ENCODE measurements at regions not wholly inside any gene's neighbourhood (a gene's known extent, or its start where the extent isn't known, plus 50 kb on each side); places are given as distances from the start of the nearest gene placed in this dataset.
"Not testable (repeated sequence)": the region's sequence is repeated elsewhere in the genome, so short reads cannot be mapped to it uniquely, and the experiment has no call there.

DNA sequence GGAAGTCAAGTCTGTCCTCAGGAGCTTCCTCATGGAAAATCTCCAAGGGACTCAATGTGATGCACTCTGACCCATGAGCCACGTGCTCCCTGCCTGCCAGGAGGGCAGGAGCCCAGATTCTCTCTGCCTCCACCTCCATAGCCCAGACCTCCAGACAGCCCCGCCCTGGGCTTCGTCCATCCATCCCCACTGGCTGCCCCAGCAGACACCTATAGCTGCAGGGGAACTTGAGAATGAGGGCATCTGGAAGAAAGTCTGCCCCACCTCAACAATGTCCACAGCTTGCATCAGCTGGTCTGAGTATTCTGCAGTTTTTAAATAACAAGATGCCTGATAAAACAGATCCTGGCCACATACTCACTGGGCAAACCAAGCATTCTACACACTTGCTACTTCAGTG, 418.8 kb upstream of the SMIM21 start:
- no peak for TF ChIP-seq CTCF (conservative IDR thresholded peaks at IDR 0.05; ENCODE audit: low read depth, low read length)
- DNase-seq (ENCODE audit: low read depth), result no peak
- H3K4me3 ChIP-seq (ENCODE audit: low read length), result no peak overlapping the region

GRCh38 chr18:75845413-75845812, 417.9 kb upstream of the SMIM21 start:
- TF ChIP-seq CTCF (conservative IDR thresholded peaks at IDR 0.05; ENCODE audit: low read depth, low read length), result no peak
- DNase-seq (ENCODE audit: low read depth), result no peak

DNA sequence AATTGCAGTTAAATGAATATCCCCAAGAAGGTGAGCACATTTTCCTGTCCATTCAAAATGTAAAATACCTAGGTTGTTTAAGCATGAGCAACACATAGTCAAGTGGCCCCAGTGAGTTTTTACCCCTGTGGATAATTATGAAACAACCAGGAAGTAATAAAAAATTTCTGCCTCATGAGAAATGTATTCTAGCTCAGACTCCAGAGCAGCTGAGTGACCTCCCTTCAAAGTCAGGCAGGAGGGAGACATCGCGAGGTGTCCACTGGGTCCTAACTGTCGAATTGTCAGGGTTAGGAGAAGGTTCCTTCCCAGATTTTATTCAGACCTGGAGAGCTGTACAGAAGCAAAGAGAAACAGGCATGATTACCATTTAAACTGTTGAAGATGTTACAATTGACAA, 416.6 kb upstream of the SMIM21 start:
- DNase-seq (ENCODE audit: low read depth), result no peak
- TF ChIP-seq CTCF (conservative IDR thresholded peaks at IDR 0.05; ENCODE audit: low read depth, low read length), result no peak
- no peak overlapping the region for H3K4me3 ChIP-seq (ENCODE audit: low read length)

More at GRCh38 chr18:75845413-75845812, 417.9 kb upstream of the SMIM21 start:
- H3K4me3 ChIP-seq (ENCODE audit: low read length), result no peak overlapping the region

- no peak overlapping the region for H3K4me3 ChIP-seq (ENCODE audit: low read length)
- no peak for DNase-seq (ENCODE audit: low read depth)
- no peak for TF ChIP-seq CTCF (conservative IDR thresholded peaks at IDR 0.05; ENCODE audit: low read depth, low read length)
These were observed 412.6 kb upstream of the SMIM21 start for GRCh38 chr18:75840131-75840530.

DNA sequence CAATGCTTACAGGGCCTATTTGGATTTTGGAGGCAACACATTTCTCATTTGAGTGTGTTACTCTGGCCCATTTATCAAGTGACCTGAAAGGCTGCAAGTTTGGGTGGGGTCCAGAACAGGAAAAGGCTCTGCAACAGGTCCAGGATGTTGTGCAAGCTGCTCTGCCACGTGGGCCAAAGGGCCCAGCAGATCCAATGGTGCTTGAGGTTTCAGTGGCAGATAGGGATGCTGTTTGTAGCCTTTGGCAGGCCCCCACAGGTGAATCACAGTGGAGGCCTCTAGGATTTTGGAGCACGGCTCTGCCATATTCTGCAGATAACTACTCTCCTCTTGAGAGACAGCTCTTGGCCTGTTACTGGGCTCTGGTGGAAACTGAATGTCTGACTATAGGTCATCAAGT, 412.2 kb upstream of the SMIM21 start:
- not testable (repeated sequence) for DNase-seq (ENCODE audit: low read depth); H3K4me3 ChIP-seq (ENCODE audit: low read length)

- H3K4me3 ChIP-seq (ENCODE audit: low read length), result no peak overlapping the region
- TF ChIP-seq CTCF (conservative IDR thresholded peaks at IDR 0.05; ENCODE audit: low read depth, low read length), result no peak
- no peak for DNase-seq (ENCODE audit: low read depth)
These were observed 411.5 kb upstream of the SMIM21 start for GRCh38 chr18:75839041-75839440.

- H3K4me3 ChIP-seq (ENCODE audit: low read length), result no peak overlapping the region
- no peak for DNase-seq (ENCODE audit: low read depth)
- TF ChIP-seq CTCF (conservative IDR thresholded peaks at IDR 0.05; ENCODE audit: low read depth, low read length), result no peak
These were observed 409.8 kb upstream of the SMIM21 start for GRCh38 chr18:75837316-75837715.

GRCh38 chr18:75836516-75836915, 409.0 kb upstream of the SMIM21 start:
- no peak overlapping the region for H3K4me3 ChIP-seq (ENCODE audit: low read length)
- TF ChIP-seq CTCF (conservative IDR thresholded peaks at IDR 0.05; ENCODE audit: low read depth, low read length), result no peak
- no peak for DNase-seq (ENCODE audit: low read depth)

All from retinal pigment epithelial cell (primary cell).